Right renal pelvis (tissue), 4 donors: ENCODE measurements at regions not wholly inside any gene's neighbourhood (a gene's known extent, or its start where the extent isn't known, plus 50 kb on each side); places are given as distances from the start of the nearest gene placed in this dataset.
"Not testable (repeated sequence)": the region's sequence is repeated elsewhere in the genome, so short reads cannot be mapped to it uniquely, and the experiment has no call there.

Experiments
- DNase-seq, 4 donors: peaks; one replicate each; pipeline ENCODE4 v3.0.0-alpha.2; 2013; ENCODE audit warnings: low read depth in 4 of 4, low spot score in 3 of 4, missing footprints in 1 of 4

- no peak for DNase-seq
These were observed 465.3 kb downstream of the REEP3 start for GRCh38 chr10:63986536-63986935.

GRCh38 chr10:63987212-63987611 lies 466.0 kb downstream of the REEP3 start:
- DNase-seq = no peak

DNA sequence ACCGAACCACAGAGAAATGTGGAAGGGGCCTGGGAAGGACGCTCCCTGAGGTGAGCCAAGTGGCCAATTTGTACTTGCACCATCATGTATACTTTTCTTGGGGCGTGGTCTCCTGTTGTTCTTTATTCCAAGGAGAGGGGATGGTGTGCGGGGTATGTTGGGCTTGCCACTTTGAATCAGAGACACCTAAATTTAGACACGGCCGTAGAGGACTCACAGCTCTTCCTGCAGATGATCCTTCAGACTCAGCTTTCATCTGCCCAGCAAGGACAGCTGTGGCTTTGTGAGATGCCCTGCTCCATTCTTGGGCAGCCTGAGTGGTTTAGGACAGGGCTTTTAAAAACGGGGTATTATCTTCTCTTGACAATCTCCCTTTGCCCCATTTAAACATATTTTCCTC lies 473.2 kb downstream of the REEP3 start:
- no peak for DNase-seq

- no peak for DNase-seq
These were observed 486.0 kb downstream of the REEP3 start for GRCh38 chr10:64007157-64007556.

DNA sequence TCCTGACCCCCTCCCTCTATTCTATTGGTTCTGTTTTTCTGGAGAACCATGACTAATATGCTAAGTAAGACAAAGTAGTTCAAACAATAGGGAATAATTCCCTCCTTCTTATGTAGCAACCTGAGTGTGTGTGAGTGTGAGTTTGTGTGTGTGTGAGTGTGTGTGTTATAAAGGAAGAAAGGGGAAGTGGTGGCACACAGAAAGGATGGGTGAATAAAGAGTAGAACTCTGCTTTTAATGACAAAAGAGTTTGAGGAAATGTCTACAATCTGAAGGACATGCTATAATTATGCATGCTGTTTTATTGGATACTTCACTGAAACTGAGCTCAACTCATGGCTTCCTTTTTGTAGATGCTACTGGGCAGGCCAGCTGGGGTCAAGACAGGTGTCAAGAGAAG lies 489.5 kb downstream of the REEP3 start:
- DNase-seq = no peak

- DNase-seq = no peak
These were observed 490.9 kb downstream of the REEP3 start for GRCh38 chr10:64011912-64012714.

DNA sequence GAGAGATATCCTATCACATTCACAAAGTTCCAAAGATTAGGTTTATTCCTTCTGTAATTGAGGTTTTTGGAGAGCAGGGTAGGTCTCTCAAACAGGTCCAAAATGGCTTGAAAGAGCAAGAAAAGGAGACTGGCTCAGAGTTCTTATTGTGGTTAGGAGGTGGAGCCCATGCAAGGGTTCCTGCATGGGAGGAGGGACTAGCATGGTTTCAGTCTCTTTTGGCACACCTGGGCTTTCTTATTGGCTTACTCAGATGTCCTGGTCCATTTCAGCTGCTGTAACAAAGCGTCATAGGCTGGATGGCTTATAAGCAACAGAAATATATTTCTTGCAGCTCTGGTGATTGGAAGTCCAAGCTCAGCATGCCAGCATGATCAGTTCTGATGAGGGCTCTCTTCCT lies 493.1 kb downstream of the REEP3 start:
- no peak for DNase-seq

DNA sequence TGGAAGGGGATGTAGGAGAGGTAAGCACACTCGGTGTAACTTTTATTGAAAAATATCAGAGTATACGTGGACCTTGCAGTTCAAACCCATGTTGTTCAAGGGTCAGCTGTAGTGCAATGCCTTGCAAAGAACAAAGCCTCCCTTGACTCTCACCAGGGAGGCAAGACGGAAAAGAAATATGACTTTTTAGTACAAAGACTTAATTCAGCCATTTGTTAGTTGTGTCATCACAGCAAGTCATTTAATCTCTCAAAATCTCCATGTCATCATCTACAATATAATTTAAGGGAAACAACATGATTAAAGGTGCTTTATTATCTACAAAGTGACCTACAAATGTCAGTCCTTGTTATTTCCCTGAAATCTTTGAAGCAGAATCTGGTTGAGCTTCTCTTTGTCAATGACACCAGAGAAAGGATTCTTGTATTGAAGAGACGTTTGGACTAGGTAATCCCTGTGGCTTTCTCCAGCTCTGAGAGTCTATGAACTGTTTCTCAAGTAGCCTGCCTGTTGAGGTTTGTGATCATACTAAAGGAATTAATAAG lies 502.8 kb downstream of the REEP3 start:
- no peak for DNase-seq

- no peak for DNase-seq
These were observed 512.5 kb downstream of the REEP3 start for GRCh38 chr10:64033711-64034110.

DNA sequence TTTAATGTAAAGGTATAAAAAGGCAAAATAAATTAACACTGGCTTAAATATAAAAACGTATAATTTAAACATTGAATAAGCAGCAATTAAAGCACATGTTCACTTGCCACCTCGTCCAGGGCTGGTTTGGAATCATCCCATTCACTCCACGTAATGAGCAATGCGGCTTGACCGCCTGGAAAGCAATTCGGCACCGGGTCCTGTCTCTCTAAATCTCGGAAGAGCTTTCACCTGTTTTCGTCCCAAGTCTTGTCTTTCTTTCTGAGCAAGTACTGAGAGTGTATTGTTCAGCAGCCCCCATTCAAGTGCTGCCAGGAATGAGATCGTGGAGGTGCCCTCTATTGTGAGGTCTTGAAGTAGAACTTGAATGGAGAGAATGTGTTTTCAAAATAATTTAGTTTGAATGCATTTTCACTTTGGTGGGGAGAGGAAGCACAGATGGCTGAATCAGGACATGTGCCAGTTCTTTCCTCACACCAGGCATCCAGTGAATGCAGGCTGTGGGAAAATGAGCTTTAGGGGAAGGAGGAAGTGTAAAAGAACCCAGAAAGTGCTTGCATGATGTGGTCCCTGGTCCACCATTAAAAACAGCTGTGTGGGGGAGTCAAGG lies 515.2 kb downstream of the REEP3 start:
- no peak for DNase-seq

- no peak for DNase-seq
These were observed 516.0 kb downstream of the REEP3 start for GRCh38 chr10:64037071-64037661.

- no peak for DNase-seq
These were observed 516.9 kb downstream of the REEP3 start for GRCh38 chr10:64038107-64038506.

GRCh38 chr10:64039198-64039597 lies 518.0 kb downstream of the REEP3 start:
- DNase-seq = no peak

DNA sequence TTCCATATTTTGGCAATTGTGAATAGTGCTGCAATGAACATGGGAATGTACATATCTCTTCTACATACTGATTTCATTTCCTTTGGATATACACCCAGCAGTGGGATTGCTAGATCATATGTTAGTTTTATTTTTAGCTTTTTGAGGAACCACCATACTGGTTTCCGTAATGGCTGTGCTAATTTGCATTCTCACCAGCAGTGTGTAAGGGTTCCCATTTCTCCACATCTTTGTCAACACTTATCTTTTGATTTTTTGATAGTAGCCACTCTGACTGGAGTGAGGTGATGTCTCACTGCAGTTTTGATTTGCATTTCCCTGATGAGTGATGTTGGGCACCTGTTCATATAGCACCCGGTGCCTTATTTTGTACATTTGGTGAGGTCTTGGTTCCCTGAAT lies 519.6 kb downstream of the REEP3 start:
- no peak for DNase-seq

- peak; percentile 61 to 75 (median 71) for DNase-seq
These were observed 520.2 kb downstream of the REEP3 start for GRCh38 chr10:64041185-64041988.

DNA sequence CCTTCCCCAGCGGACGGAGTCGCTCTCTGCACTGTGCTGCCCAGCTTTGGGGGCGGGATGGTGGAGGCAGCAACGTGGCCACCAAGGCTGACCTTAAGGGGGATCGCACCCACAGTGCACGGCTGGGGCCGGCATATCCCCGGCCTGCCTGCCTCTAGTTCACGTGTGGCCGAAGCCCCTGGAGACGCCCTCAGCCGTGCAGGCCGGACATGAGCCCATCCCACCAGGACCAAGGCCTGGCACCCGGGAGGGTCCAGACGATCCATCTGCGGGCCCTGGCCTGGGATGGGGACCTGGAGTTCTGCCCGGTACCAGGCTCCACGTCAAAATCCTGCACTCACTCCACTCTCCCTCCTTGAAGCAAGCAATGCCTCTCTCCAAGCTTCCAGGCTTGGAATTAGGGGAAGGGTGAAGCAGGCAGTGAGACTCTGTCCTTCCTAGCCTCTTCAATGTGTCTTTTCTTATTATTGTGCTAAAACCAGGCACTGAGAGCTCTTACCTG lies 520.8 kb downstream of the REEP3 start:
- no peak for DNase-seq

- DNase-seq = no peak
These were observed 522.9 kb downstream of the REEP3 start for GRCh38 chr10:64044098-64044497.

DNA sequence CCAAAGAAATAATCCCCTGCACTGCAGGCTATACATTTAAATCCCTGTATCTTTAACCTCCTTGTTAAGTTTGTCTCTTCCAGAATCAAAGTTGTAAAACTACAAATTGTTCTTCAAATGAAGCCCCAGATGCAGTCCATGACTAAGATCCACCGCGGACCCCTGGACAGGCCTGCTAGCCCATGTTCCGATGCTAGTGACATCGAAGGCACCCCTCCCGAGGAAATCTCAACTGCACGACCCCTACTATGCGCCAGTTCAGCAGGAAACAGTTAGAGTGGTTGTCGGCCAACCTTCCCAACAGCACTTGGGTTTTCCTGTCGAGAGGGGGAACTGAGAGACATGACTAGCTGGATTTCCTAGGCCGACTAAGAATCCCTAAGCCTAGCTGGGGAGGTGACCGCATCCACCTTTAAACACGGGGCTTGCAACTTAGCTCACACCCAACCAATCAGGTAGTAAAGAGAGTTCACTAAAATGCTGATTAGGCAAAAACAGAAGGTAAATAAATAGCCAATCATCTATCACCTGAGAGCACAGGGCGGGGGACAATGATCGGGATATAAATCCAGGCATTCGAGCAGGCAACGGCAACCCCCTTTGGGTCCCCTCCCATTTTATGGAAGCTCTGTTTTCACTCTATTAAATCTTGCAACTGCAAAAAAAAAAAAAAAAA lies 523.9 kb downstream of the REEP3 start:
- DNase-seq = not testable (repeated sequence)

- DNase-seq = no peak
These were observed 533.2 kb downstream of the REEP3 start for GRCh38 chr10:64054392-64054791.

DNA sequence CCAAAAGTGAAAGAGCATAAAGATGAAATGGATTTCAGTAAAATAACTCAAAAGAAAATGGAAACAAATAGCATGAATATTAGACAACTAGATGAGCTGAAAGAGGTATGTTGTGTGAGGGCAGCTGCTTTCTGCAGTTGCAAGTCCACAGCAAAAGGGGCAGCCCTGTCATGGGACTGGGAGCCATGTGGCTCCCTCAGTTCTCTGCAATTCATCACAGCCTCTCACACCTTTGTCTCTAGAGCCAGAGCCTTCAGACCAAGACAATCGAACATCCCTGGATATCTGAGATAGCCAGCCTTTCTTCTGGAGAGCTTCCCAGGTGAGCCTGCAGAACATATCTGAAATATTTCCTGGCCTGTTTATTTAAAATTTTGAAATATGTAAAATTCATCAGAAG lies 538.7 kb downstream of the REEP3 start:
- DNase-seq = no peak
